ENCODE measurements at regions not wholly inside any gene's neighbourhood (a gene's known extent, or its start where the extent isn't known, plus 50 kb on each side); places are given as distances from the start of the nearest gene placed in this dataset.

GRCh38 chr15:25061808-25062550 lies 107.2 kb downstream of the SNRPN start:
- TF ChIP-seq RAD21 (IDR thresholded peaks at IDR 0.05 in 1 of 2, conservative IDR thresholded peaks at IDR 0.05 in 1 of 2; ENCODE audit: low read depth in 2 of 2, low read length in 2 of 2) (no peak), GTF2F1 (IDR thresholded peaks at IDR 0.05; ENCODE audit: borderline replicate concordance, low read depth, low read length) (no peak)
